Fibroblast of mammary gland (primary cell): ENCODE measurements at regions not wholly inside any gene's neighbourhood (a gene's known extent, or its start where the extent isn't known, plus 50 kb on each side); places are given as distances from the start of the nearest gene placed in this dataset.
"Not testable (repeated sequence)": the region's sequence is repeated elsewhere in the genome, so short reads cannot be mapped to it uniquely, and the experiment has no call there.

Experiments
- DNase-seq: peaks from one replicate; pipeline ENCODE4 v3.0.0-alpha.2; 2010; ENCODE audit warnings: low read depth
- H3K4me3 ChIP-seq: 2 replicates; pipeline ENCODE4 v1.5.1; 2011; ENCODE audit warnings: low read depth, mild to moderate bottlenecking, low read length, moderate library complexity; ENCODE audit not compliant: control insufficient read depth
- CTCF ChIP-seq: conservative IDR thresholded peaks from 2 replicates; pipeline ENCODE4 v1.5.1; 2011; ENCODE audit warnings: low read depth, low read length, inconsistent platforms; ENCODE audit not compliant: control insufficient read depth, insufficient read depth

GRCh38 chr7:17098515-17098914, 199.9 kb upstream of the AHR start:
- TF ChIP-seq CTCF: no peak
- H3K4me3 ChIP-seq: no peak overlapping the region
- DNase-seq: no peak

- H3K4me3 ChIP-seq: no peak overlapping the region
- no peak for TF ChIP-seq CTCF
- peak; percentile 65 for DNase-seq
Observed at GRCh38 chr7:17099083-17099973, 199.1 kb upstream of the AHR start.

- H3K4me3 ChIP-seq, DNase-seq: not testable (repeated sequence)
Observed at GRCh38 chr7:17099974-17100509, 198.4 kb upstream of the AHR start.

- DNase-seq: no peak
- H3K4me3 ChIP-seq: no peak overlapping the region
- no peak for TF ChIP-seq CTCF
Observed at GRCh38 chr7:17101207-17101696, 197.2 kb upstream of the AHR start.

GRCh38 chr7:17103170-17103569, 195.3 kb upstream of the AHR start:
- no peak overlapping the region for H3K4me3 ChIP-seq
- no peak for TF ChIP-seq CTCF
- DNase-seq: no peak

GRCh38 chr7:17103984-17104383, 194.5 kb upstream of the AHR start:
- no peak for TF ChIP-seq CTCF
- DNase-seq: no peak
- H3K4me3 ChIP-seq: no peak overlapping the region

GRCh38 chr7:17104419-17104818, 194.0 kb upstream of the AHR start:
- TF ChIP-seq CTCF: no peak
- no peak overlapping the region for H3K4me3 ChIP-seq
- no peak for DNase-seq
